ENCODE measurements at regions not wholly inside any gene's neighbourhood (a gene's known extent, or its start where the extent isn't known, plus 50 kb on each side); places are given as distances from the start of the nearest gene placed in this dataset.

DNA sequence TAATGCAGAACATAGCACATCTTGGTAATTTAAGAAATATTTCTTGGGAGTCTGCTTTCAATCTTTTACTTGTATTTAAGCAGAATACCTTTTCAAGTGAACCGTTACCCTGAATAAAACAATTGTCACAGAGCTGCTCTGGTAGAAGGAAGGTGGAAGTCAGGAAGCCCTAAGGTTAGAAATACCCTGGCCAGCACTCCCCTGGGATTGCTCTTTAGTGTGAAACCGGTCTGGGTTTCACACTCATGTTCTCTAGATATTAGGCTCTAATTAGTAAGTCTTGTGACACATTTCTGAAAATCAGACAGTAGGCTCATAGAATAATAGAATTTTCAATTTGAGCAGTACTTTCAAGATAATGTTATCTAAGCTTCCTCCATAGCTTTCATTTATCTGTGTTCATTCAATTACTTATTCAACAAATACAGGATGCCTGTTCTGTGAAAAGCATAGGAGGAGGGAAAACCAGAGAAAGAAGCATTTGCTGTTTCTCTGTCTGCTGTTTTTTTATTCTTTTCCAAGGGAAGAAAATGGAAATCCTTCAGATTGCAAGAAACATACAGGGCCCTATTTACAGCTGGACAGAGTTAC lies 825.5 kb downstream of the TLR4 start:
- H3K9me3 ChIP-seq (ENCODE audit: control insufficient read depth, insufficient read depth, low read depth, low read length) = no peaks in the 10 kb centered on the region
- no peaks in the 10 kb centered on the region for H3K36me3 ChIP-seq (ENCODE audit: control insufficient read depth in 2 of 2, insufficient read depth in 1 of 2, low read length in 2 of 2)
- TF ChIP-seq ZNF174 (tag by site-specific recombination; IDR thresholded peaks at IDR 0.05) (no peak), SCRT1 (tag by site-specific recombination; IDR thresholded peaks at IDR 0.05; ENCODE audit: borderline replicate concordance) (no peak), ZNF157 (tag by site-specific recombination; IDR thresholded peaks at IDR 0.05) (no peak), ZNF324 (tag by site-specific recombination; IDR thresholded peaks at IDR 0.05) (no peak), SP7 (tag by site-specific recombination; IDR thresholded peaks at IDR 0.05) (no peak), ZNF521 (tag by site-specific recombination; IDR thresholded peaks at IDR 0.05) (no peak), ZNF610 (tag by site-specific recombination; IDR thresholded peaks at IDR 0.05; ENCODE audit: borderline replicate concordance) (no peak), ZNF366 (tag by site-specific recombination; conservative IDR thresholded peaks at IDR 0.05) (no peak), ZBTB7A (tag by site-specific recombination; IDR thresholded peaks at IDR 0.05; ENCODE audit: low read depth) (no peak), KLF7 (tag by site-specific recombination; IDR thresholded peaks at IDR 0.05; ENCODE audit: borderline replicate concordance) (no peak)
- TF ChIP-seq, protein P1, sequence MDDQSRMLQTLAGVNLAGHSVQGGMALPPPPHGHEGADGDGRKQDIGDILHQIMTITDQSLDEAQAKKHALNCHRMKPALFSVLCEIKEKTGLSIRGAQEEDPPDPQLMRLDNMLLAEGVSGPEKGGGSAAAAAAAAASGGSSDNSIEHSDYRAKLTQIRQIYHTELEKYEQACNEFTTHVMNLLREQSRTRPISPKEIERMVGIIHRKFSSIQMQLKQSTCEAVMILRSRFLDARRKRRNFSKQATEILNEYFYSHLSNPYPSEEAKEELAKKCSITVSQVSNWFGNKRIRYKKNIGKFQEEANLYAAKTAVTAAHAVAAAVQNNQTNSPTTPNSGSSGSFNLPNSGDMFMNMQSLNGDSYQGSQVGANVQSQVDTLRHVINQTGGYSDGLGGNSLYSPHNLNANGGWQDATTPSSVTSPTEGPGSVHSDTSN (CRISPR knock-in tag; IDR thresholded peaks at IDR 0.05) = no peak
- TF ChIP-seq, protein P2, sequence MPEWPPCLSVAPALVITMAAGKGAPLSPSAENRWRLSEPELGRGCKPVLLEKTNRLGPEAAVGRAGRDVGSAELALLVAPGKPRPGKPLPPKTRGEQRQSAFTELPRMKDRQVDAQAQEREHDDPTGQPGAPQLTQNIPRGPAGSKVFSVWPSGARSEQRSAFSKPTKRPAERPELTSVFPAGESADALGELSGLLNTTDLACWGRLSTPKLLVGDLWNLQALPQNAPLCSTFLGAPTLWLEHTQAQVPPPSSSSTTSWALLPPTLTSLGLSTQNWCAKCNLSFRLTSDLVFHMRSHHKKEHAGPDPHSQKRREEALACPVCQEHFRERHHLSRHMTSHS (tag by site-specific recombination; IDR thresholded peaks at IDR 0.05) = no peak
- H3K4me3 ChIP-seq (ENCODE audit: low read depth, low read length) = no peak overlapping the region
- H3K27ac ChIP-seq (ENCODE audit: extremely low read depth, low read depth, low read length) = no peak overlapping the region
- ChIA-PET CTCF (no interaction called here), POLR2A (no interaction called here)
- H3K4me1 ChIP-seq (ENCODE audit: control insufficient read depth, insufficient read depth, low read length) = no peaks in the 10 kb centered on the region

DNA sequence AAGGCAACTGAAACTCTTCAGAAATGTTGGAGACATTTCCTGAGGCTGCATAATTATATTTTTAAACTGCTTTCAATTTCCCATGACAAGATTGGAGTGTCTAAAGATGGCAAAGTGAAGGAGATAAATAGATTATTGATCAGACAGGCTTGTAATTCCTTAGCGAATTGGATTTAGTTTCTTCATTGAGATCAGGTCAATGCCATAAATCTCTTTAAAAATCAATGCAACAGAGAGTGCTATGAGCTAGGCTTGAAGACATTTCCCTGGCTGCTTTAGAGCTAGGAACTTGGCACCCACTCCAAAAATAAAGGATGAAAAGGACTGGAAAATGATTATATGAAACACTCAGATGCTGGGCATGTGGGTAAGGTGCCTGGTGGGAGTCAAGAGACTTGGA lies 828.4 kb downstream of the TLR4 start:
- TF ChIP-seq ZNF768 (tag by site-specific recombination; IDR thresholded peaks at IDR 0.05) = no peak
- no peak for TF ChIP-seq ZFHX2 (tag by site-specific recombination; conservative IDR thresholded peaks at IDR 0.05)
- no peak for TF ChIP-seq ZSCAN16 (tag by site-specific recombination; IDR thresholded peaks at IDR 0.05)
- TF ChIP-seq, protein P3, sequence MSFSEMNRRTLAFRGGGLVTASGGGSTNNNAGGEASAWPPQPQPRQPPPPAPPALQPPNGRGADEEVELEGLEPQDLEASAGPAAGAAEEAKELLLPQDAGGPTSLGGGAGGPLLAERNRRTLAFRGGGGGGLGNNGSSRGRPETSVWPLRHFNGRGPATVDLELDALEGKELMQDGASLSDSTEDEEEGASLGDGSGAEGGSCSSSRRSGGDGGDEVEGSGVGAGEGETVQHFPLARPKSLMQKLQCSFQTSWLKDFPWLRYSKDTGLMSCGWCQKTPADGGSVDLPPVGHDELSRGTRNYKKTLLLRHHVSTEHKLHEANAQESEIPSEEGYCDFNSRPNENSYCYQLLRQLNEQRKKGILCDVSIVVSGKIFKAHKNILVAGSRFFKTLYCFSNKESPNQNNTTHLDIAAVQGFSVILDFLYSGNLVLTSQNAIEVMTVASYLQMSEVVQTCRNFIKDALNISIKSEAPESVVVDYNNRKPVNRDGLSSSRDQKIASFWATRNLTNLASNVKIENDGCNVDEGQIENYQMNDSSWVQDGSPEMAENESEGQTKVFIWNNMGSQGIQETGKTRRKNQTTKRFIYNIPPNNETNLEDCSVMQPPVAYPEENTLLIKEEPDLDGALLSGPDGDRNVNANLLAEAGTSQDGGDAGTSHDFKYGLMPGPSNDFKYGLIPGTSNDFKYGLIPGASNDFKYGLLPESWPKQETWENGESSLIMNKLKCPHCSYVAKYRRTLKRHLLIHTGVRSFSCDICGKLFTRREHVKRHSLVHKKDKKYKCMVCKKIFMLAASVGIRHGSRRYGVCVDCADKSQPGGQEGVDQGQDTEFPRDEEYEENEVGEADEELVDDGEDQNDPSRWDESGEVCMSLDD (tag by site-specific recombination; IDR thresholded peaks at IDR 0.05) = no peak
- no peak for TF ChIP-seq ZSCAN30 (tag by site-specific recombination; IDR thresholded peaks at IDR 0.05)
- no peak for TF ChIP-seq ZNF138 (tag by site-specific recombination; IDR thresholded peaks at IDR 0.05; ENCODE audit: borderline replicate concordance)
- no peaks in the 10 kb centered on the region for H3K4me1 ChIP-seq (ENCODE audit: control insufficient read depth, insufficient read depth, low read length)
- ChIA-PET POLR2A (no interaction called here), CTCF (no interaction called here)
- H3K4me3 ChIP-seq (ENCODE audit: low read depth, low read length) = no peak overlapping the region
- H3K27ac ChIP-seq (ENCODE audit: extremely low read depth, low read depth, low read length) = no peak overlapping the region
- H3K9me3 ChIP-seq (ENCODE audit: control insufficient read depth, insufficient read depth, low read depth, low read length) = no peaks in the 10 kb centered on the region
- no peaks in the 10 kb centered on the region for H3K36me3 ChIP-seq (ENCODE audit: control insufficient read depth in 2 of 2, insufficient read depth in 1 of 2, low read length in 2 of 2)

DNA sequence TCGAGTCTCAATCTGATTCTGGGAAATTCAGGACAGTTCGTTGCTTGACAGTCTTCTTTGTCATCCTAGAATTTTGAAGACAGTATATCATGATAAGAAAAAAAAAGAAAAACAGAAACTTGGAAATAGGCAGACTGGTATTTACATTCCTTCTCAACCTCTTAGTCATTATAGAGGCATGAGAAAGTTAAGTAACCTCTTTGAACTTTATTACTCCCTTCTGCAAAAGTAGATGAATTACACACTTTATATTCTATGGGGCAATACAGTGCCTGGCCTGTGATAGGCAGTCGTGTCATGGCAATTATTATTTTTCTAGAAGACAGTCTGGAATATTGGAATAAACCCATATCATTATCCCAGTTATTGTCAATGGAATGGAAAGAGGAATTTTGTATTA lies 828.9 kb downstream of the TLR4 start:
- no peak for TF ChIP-seq SCRT2 (tag by site-specific recombination; IDR thresholded peaks at IDR 0.05)
- TF ChIP-seq, protein P4, sequence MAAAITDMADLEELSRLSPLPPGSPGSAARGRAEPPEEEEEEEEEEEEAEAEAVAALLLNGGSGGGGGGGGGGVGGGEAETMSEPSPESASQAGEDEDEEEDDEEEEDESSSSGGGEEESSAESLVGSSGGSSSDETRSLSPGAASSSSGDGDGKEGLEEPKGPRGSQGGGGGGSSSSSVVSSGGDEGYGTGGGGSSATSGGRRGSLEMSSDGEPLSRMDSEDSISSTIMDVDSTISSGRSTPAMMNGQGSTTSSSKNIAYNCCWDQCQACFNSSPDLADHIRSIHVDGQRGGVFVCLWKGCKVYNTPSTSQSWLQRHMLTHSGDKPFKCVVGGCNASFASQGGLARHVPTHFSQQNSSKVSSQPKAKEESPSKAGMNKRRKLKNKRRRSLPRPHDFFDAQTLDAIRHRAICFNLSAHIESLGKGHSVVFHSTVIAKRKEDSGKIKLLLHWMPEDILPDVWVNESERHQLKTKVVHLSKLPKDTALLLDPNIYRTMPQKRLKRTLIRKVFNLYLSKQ (tag by site-specific recombination; IDR thresholded peaks at IDR 0.05; ENCODE audit: borderline replicate concordance) = no peak
- TF ChIP-seq ZNF561 (tag by site-specific recombination; IDR thresholded peaks at IDR 0.05; ENCODE audit: borderline replicate concordance) = no peak
- no peaks in the 10 kb centered on the region for H3K4me1 ChIP-seq (ENCODE audit: control insufficient read depth, insufficient read depth, low read length)
- no peak overlapping the region for H3K27ac ChIP-seq (ENCODE audit: extremely low read depth, low read depth, low read length)
- ChIA-PET CTCF (no interaction called here), POLR2A (no interaction called here)
- no peaks in the 10 kb centered on the region for H3K9me3 ChIP-seq (ENCODE audit: control insufficient read depth, insufficient read depth, low read depth, low read length)
- no peak overlapping the region for H3K4me3 ChIP-seq (ENCODE audit: low read depth, low read length)
- H3K36me3 ChIP-seq (ENCODE audit: control insufficient read depth in 2 of 2, insufficient read depth in 1 of 2, low read length in 2 of 2) = no peaks in the 10 kb centered on the region

Data from HEK293 (cell line).